CD14-positive monocyte (primary cell): ENCODE measurements at regions not wholly inside any gene's neighbourhood (a gene's known extent, or its start where the extent isn't known, plus 50 kb on each side); places are given as distances from the start of the nearest gene placed in this dataset.
A peak's percentile ranks its signal among the peaks of the same experiment; 100 is the strongest.

Source experiments
- DNase-seq, 3 donors: peaks; one replicate each; pipeline ENCODE4 v3.0.0-alpha.2; 2011 to 2022
- H2AFZ ChIP-seq: 2 replicates; pipeline ENCODE4 v1.6.0; 2012; ENCODE audit warnings: mild to moderate bottlenecking, low read depth, low read length, inconsistent platforms; ENCODE audit not compliant: insufficient read depth, poor library complexity, severe bottlenecking
- H3K27ac ChIP-seq, 2 donors: 1 replicate in 1 of 2; 2 replicates in 1 of 2; pipeline ENCODE4 v1.5.1; 2012 to 2013; ENCODE audit warnings: low read length in 2 of 2, control low read depth in 1 of 2, inconsistent platforms in 1 of 2, low read depth in 1 of 2, mild to moderate bottlenecking in 1 of 2
- H3K27me3 ChIP-seq, 2 donors: one replicate each; pipeline versions ENCODE4 v1.6.0 to v1.6.1; 2011 to 2013; ENCODE audit warnings: low read length in 2 of 2; ENCODE audit not compliant: control insufficient read depth in 2 of 2, insufficient read depth in 2 of 2
- H3K36me3 ChIP-seq, 2 donors: replicated peaks in 1 of 2; 1 replicate in 1 of 2; 2 replicates in 1 of 2; pipeline versions ENCODE4 v1.5.1 to v1.6.1; 2012 to 2013; ENCODE audit warnings: low read length in 2 of 2, control low read depth in 1 of 2, inconsistent platforms in 1 of 2, mild to moderate bottlenecking in 1 of 2; ENCODE audit not compliant: insufficient read depth in 2 of 2, control insufficient read depth in 1 of 2
- H3K4me1 ChIP-seq, 2 donors: 1 replicate in 1 of 2; 2 replicates in 1 of 2; pipeline versions ENCODE4 v1.5.1 to v1.6.1; 2012 to 2013; ENCODE audit warnings: low read length in 2 of 2, control low read depth in 1 of 2, inconsistent platforms in 1 of 2, mild to moderate bottlenecking in 1 of 2, moderate library complexity in 1 of 2; ENCODE audit not compliant: insufficient read depth in 2 of 2, control insufficient read depth in 1 of 2
- H3K4me2 ChIP-seq: replicated peaks from 2 replicates; pipeline ENCODE3; 2012; ENCODE audit warnings: low read length, moderate library complexity, mild to moderate bottlenecking; ENCODE audit not compliant: poor library complexity, severe bottlenecking; ENCODE audit errors: extremely low read depth
- H3K4me3 ChIP-seq, 3 experiments: fragments of 200-600 bp in 1 of 3; sonication (generic) in 1 of 3; replicated peaks in 1 of 3; 1 replicate in 2 of 3; 2 replicates in 1 of 3; pipeline ENCODE4 v1.5.1; 2011 to 2013; ENCODE audit warnings: low read length in 3 of 3, mild to moderate bottlenecking in 3 of 3, control low read depth in 2 of 3, low read depth in 2 of 3, inconsistent platforms in 1 of 3, moderate library complexity in 1 of 3
- H3K79me2 ChIP-seq: 2 replicates; pipeline ENCODE4 v1.6.0; 2012; ENCODE audit warnings: mild to moderate bottlenecking, control low read depth, inconsistent platforms, low read length, moderate library complexity; ENCODE audit not compliant: insufficient read depth
- H3K9ac ChIP-seq: 2 replicates; pipeline ENCODE4 v1.6.0; 2017; ENCODE audit warnings: low read length, mild to moderate bottlenecking; ENCODE audit not compliant: insufficient read depth, poor library complexity, severe bottlenecking
- H3K9me3 ChIP-seq, 2 donors: replicated peaks in 1 of 2; 1 replicate in 1 of 2; 2 replicates in 1 of 2; pipeline versions ENCODE4 v1.5.1 to v1.6.1; 2012 to 2013; ENCODE audit warnings: low read length in 2 of 2, control low read depth in 1 of 2; ENCODE audit not compliant: control insufficient read depth in 1 of 2, insufficient read depth in 1 of 2
- H4K20me1 ChIP-seq: 2 replicates; pipeline ENCODE4 v1.6.0; 2012; ENCODE audit warnings: mild to moderate bottlenecking, low read length, control low read depth, moderate library complexity; ENCODE audit not compliant: insufficient read depth
- H3K27ac Mint-ChIP-seq, 7 donors: one replicate each; pipeline ENCODE4 v1.8.0; 2020; ENCODE audit warnings: mild to moderate bottlenecking in 7 of 7, mixed read lengths in 7 of 7, moderate library complexity in 6 of 7, inconsistent platforms in 2 of 7
- H3K27me3 Mint-ChIP-seq, 3 donors: one replicate each; pipeline ENCODE4 v1.8.0; 2021 to 2022; ENCODE audit warnings: low read depth in 3 of 3, mild to moderate bottlenecking in 3 of 3, mixed read lengths in 3 of 3, moderate library complexity in 3 of 3, inconsistent platforms in 1 of 3
- H3K36me3 Mint-ChIP-seq, 2 donors: one replicate each; pipeline ENCODE4 v1.8.0; 2020; ENCODE audit warnings: mixed read lengths in 2 of 2, inconsistent platforms in 1 of 2, mild to moderate bottlenecking in 1 of 2
- H3K4me1 Mint-ChIP-seq: one replicate; pipeline ENCODE4 v1.8.0; 2020; ENCODE audit warnings: mild to moderate bottlenecking, mixed read lengths
- H3K4me3 Mint-ChIP-seq, 2 donors: one replicate each; pipeline ENCODE4 v1.8.0; 2020; ENCODE audit warnings: mild to moderate bottlenecking in 2 of 2, mixed read lengths in 2 of 2, moderate library complexity in 1 of 2
- H3K9me3 Mint-ChIP-seq, 7 donors: one replicate each; pipeline ENCODE4 v1.8.0; 2020 to 2022; ENCODE audit warnings: mixed read lengths in 7 of 7, mild to moderate bottlenecking in 6 of 7, moderate library complexity in 6 of 7, inconsistent platforms in 2 of 7
- CTCF ChIP-seq: fragments of 200-600 bp; IDR thresholded peaks from one replicate; pipeline ENCODE4 v1.8.0; 2022; ENCODE audit warnings: antibody characterized with exemption, mild to moderate bottlenecking
- WGBS: methylation state at CpG from one replicate; pipeline ENCODE4 v1.1.5; 2013; ENCODE audit warnings: missing lambda C conversion rate; ENCODE audit not compliant: insufficient coverage; 5-methylcytosine and 5-hydroxymethylcytosine counted together
- intact Hi-C, 2 donors: fragments of 100-400 bp; cut with micrococcal nuclease; formaldehyde crosslinking; loops; one replicate each; pipeline versions ENCODE4 v1.15.0 to v1.15.1; 2023

- Histone ChIP-seq H3K27me3 (no peaks in the 10 kb centered on the region), H2AFZ (no peak overlapping the region), H3K36me3 (no peaks in the 10 kb centered on the region), H3K4me3 (no peak overlapping the region), H4K20me1 (no peaks in the 10 kb centered on the region), H3K4me1 (no peaks in the 10 kb centered on the region), H3K27ac (no peak overlapping the region), H3K9me3 (no peaks in the 10 kb centered on the region), H3K4me2 (no peak overlapping the region), H3K9ac (no peak overlapping the region), H3K79me2 (no peaks in the 10 kb centered on the region)
- Mint-ChIP-seq H3K4me1 (no peaks in the 10 kb centered on the region), H3K27ac (no peak overlapping the region), H3K9me3 (peaks cover 0 to 8% (median 3%) of the 10 kb centered on the region in 7 donors), H3K4me3 (no peak overlapping the region), H3K27me3 (no peaks in the 10 kb centered on the region), H3K36me3 (no peaks in the 10 kb centered on the region)
- TF ChIP-seq CTCF: no peak
- DNase-seq: peak in 2 of 3 donors; percentile 30 to 31
- WGBS: no CpG with 5 or more reads among the region's 1 CpG
- intact Hi-C loops: no loop called here
These were observed 327.8 kb upstream of the PIK3R1 start for GRCh38 chr5:67887748-67888161.

GRCh38 chr5:67886761-67887160 lies 328.8 kb upstream of the PIK3R1 start:
- Mint-ChIP-seq H3K4me3 (no peak overlapping the region), H3K27me3 (no peaks in the 10 kb centered on the region), H3K36me3 (no peaks in the 10 kb centered on the region), H3K4me1 (no peaks in the 10 kb centered on the region), H3K9me3 (peaks cover 0 to 8% (median 3%) of the 10 kb centered on the region in 7 donors), H3K27ac (no peak overlapping the region)
- Histone ChIP-seq H3K4me1 (no peaks in the 10 kb centered on the region), H3K27me3 (no peaks in the 10 kb centered on the region), H3K9ac (no peak overlapping the region), H3K27ac (no peak overlapping the region), H3K36me3 (no peaks in the 10 kb centered on the region), H2AFZ (no peak overlapping the region), H3K4me3 (no peak overlapping the region), H4K20me1 (no peaks in the 10 kb centered on the region), H3K9me3 (no peaks in the 10 kb centered on the region), H3K4me2 (no peak overlapping the region), H3K79me2 (no peaks in the 10 kb centered on the region)
- no peak for TF ChIP-seq CTCF
- DNase-seq: no peak
- WGBS: no CpG with 5 or more reads among the region's 1 CpG
- intact Hi-C loops: no loop called here
